Adipose tissue (tissue), 3 donors: ENCODE measurements at regions not wholly inside any gene's neighbourhood (a gene's known extent, or its start where the extent isn't known, plus 50 kb on each side); places are given as distances from the start of the nearest gene placed in this dataset.

Experiments
- H3K27ac ChIP-seq: one replicate; pipeline ENCODE4 v1.5.1; 2013; ENCODE audit warnings: low read depth, low read length
- WGBS, 3 donors: extraction: QIAGEN DNeasy Blood & Tissue Kit; methylation state at CpG; one replicate each; pipeline ENCODE4 v1.1.7; 2013; 5-methylcytosine and 5-hydroxymethylcytosine counted together
- donor health status: healthy with polysubstance abuse.
- donor health status: Bipolar disorder and iron deficiency.
- donor health status: healthy.

DNA sequence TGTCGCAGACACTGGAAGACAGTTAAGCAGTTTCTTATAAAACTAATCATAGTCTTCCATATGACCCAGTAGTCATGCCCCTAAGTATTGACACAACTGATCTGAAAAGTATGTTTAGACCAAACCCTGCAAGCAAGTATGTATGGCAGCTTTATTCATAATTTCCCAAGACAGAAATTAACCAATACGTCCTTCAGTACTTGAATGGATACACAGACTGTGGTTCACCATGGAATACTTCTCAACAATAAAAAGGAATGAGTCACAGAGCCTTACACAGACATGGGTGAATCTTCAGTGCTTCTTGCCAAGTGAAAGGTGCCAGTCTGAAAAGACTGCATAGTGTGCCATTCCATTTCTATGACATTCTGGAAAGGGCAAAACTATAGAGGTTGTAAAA lies 50.2 kb upstream of the AKR1E2 start:
- WGBS, 3 donors = 93 to 98% (median 93%) methylated on average over 2 of the region's 2 CpGs
- no peak overlapping the region for H3K27ac ChIP-seq

DNA sequence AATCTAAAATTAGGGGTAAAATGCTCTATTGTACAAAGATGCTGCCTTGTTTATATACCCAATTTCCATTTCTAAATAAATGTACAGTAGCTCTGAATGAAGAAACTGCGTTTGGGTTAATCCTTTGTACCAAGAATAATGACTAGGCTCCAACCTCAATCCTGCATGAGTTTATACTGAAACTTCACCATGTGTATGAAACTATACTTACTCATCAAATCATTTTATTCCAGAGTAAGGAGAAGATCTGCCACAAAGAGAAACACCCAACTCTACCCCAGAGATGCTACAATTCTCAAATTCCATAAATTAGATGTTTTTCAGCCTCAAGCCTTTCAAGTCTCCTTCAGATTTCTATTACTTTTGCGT lies 53.8 kb upstream of the AKR1E2 start:
- 86 to 91% (median 90%) methylated on average over 2 of the region's 2 CpGs for WGBS, 3 donors
- no peak overlapping the region for H3K27ac ChIP-seq

DNA sequence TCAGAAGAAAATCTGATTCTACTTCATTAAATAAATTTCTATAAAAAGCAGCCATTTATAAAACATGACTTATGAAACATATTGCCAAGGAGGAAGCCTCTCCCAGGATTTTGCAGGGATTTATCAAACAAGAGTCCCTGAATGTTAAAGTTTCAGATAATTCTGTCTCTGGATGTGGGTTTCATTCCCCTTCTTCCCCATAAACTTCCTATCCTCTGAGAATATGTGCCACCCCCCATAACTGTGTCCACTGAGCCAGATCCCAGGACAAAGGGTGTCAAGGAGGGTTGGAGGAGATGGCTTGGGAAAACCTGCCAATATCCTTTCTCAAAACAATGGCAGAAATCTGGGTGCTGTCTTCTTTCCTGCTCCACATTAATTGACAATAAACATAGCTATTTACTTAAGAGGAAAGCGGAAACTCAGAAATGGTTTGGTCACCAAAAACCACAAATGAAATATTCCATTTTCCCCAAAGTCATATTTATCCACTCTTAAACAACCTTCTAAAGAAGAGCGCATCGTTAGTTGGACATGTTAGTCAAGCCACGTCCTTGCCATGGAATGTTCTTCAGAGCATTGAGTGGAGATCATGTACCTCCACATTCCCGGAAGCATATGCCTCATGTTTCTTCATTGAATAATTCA lies 54.3 kb upstream of the AKR1E2 start:
- H3K27ac ChIP-seq = no peak overlapping the region
- WGBS, 3 donors = 76 to 86% (median 85%) methylated on average over 5 of the region's 5 CpGs

DNA sequence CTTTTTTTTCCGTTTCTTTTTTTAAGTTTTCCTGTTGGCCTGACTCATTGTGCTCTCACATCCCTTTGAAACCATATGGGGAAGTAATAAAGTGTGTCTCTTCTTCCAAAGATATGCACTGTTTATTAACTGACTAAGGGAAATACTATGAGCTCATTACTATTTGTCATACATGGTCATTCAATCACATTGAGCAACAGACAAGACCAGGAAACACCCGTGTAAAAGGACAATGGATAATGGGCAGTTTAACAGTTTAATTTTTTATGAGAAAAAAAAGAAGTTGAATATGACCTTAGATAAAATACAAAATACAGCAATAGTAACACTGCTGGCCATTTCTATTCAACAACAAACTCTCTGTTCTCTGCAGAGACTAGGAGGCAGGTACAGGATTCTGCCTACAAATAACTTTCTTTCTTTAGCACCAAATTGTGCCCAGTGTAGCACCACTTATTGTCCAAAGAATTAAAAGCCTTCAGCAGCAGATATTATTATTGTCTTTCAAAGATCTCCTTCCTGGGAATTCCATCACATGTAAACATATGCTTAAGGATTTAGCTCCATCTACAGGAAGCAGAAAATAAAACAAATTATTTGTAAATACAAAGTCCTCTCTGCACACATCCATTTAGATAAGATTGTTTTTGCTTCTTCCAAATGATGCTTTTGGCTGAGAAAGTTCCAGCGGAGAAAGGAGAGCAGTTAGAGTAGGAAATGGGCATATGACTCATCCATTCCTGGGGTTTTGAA lies 55.0 kb upstream of the AKR1E2 start:
- no peak overlapping the region for H3K27ac ChIP-seq
- 8 to 16% (median 16%) methylated on average over 3 of the region's 3 CpGs for WGBS, 3 donors

DNA sequence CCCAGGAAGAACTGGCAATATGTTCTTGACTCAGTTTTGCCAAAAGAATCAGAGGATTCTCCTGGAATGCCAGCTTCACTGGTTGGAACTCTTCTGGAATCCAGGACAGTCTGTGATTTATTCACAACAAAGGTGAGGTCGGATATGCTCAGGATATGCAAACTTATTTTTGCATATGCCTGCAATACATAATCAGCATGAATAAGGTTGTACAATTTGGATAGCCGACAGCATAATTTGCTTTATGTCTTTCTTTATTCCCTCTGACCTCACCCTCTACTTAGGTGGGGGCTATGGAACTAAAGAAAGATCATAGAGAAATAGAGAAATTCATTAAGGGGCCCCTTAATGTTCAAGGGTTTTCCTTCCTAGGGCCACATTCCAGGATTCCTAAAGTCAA lies 57.6 kb upstream of the AKR1E2 start:
- H3K27ac ChIP-seq = no peak overlapping the region
- WGBS, 3 donors = 80 to 84% (median 81%) methylated on average over 2 of the region's 2 CpGs

DNA sequence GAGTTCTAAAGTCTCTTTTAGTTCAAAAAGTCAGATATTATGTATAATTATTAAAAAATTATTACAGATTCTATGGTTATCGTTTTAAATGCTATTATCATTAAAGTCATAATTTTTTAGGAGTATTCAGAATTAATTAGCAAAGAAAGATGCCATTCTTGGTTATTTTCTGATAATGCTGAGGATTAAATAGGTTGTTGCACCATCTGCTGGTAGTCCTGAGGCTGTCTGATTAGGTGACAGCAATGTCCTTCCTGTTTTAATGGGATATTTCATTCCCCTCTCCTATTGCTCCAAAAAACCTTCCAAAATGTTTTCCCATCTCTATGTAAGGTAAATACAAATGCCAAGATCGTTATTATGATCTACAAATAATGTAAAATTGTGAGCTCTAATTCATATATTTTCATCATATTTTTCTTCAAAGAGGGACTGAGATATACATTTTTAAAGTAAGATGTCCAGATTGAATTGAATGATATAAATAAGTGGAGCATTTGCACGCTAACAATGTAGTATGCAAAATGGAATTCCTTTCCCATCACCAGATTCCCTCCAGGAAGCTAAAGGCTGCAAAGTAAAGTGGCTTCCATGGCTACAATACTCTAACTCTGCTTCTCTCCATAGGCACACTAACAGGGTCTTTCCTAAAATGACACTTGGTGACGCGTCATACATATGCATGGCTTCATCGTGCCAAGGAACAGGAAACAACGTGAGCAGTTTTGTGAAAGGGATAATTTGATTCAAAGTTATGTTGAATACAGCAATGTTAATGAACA lies 58.8 kb upstream of the AKR1E2 start:
- 47 to 50% (median 48%) methylated on average over 7 of the region's 7 CpGs for WGBS, 3 donors
- H3K27ac ChIP-seq = no peak overlapping the region

DNA sequence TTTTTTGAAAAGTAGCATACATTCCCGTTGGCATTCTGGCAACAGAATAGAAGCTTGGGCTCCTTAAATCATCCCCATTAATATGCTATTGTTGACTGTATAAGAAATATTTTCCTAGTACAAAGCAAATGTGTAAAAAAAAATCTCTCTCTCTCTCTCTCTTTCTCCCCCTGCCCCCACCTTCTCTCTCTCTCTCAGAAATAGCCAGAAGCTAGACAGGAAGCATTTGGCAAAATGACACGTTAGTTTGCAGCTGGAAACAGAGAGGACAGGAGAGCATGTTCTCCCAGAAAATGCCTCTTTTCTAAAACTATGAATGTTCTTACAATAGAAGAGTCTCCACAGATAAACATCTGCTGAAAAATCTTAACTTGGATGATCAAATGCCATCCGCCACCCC lies 59.6 kb upstream of the AKR1E2 start:
- WGBS, 3 donors = 56 to 68% (median 63%) methylated on average over 3 of the region's 3 CpGs
- H3K27ac ChIP-seq = no peak overlapping the region

DNA sequence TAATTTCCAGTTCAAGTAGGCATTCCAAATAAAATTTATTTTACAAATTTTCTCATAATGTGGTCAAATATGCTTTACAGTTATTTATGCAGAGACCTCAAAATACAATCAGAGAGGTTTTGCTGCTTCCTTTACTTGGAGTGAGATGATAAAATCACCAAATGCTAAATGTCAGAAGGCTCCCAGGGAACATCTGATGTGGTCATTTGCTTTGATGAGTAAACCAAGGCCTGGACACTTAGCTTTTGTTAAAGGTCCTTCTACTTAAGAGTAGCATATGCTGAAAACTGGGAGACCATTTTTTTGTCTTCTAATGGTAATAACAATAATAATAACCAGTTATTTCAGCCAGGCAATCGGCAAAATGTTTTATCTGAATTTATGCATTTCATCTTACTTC lies 60.6 kb upstream of the AKR1E2 start:
- 93 to 94% (median 93%) methylated on average over 1 of the region's 1 CpG for WGBS, 3 donors
- H3K27ac ChIP-seq = no peak overlapping the region

DNA sequence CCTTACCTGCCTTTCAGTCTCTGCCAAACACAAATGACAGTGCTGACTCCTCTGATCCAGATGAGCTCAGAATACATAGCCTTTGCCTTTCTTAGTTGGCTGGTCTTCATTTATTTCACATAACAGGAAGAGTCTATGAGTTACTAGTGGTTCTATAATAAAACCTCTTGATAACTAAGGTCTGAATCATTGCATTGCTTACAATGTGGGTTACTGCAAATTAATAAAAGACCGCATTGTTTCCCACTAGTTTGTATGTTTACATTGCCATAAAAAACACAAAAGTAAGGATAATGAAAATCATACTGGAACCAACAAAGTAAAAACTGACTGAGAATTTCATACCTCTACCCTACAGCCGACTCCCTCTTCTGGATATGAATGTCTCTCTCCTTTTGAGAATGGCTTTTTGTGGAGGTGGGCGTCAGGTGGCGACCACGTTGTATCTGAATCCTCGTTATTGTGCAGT lies 62.0 kb upstream of the AKR1E2 start:
- 82 to 94% (median 92%) methylated on average over 6 of the region's 6 CpGs for WGBS, 3 donors
- no peak overlapping the region for H3K27ac ChIP-seq

DNA sequence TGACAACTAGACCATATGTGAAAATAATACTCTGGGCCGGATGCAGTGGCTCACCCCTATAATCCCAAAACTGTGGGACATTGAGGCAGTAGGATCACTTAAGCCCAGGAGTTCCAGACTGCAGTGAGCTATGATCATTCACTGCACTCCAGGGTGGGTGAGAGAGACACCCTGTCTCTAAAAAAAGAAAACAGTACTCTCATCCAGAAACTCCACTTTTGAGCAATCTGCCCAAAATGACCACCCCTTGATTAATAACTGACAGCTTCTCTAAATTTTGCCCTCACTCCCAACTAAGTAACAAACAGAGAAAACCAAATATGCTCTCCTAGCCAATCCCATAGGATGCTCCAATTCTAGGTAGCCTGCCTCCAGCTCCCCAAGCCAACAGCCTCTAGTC lies 62.5 kb upstream of the AKR1E2 start:
- WGBS, 3 donors = 77 to 94% (median 88%) methylated on average over 1 of the region's 1 CpG

DNA sequence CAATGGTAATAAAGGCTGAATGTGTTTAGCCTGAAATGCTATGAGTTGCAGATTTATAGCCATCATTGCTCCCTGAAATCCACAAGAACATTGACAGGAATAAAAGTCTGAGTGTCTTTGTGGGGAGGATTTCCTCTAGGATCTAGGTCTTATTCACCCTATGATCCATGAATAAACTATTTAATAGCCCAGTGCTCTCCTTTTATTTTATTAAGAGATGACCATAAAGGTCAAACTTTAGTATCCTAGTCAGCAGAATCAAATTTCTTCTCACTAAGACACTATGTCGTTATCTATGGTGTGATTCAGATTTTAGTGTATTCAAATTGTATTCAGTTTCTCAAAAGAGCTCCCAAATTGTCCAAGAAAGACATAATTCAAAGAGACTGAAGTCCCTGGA lies 67.8 kb upstream of the AKR1E2 start:
- WGBS, 3 donors = 78 to 92% (median 83%) methylated on average over 1 of the region's 1 CpG
- no peak overlapping the region for H3K27ac ChIP-seq

More for the DNA sequence above, 62.5 kb upstream of the AKR1E2 start:
- no peak overlapping the region for H3K27ac ChIP-seq

DNA sequence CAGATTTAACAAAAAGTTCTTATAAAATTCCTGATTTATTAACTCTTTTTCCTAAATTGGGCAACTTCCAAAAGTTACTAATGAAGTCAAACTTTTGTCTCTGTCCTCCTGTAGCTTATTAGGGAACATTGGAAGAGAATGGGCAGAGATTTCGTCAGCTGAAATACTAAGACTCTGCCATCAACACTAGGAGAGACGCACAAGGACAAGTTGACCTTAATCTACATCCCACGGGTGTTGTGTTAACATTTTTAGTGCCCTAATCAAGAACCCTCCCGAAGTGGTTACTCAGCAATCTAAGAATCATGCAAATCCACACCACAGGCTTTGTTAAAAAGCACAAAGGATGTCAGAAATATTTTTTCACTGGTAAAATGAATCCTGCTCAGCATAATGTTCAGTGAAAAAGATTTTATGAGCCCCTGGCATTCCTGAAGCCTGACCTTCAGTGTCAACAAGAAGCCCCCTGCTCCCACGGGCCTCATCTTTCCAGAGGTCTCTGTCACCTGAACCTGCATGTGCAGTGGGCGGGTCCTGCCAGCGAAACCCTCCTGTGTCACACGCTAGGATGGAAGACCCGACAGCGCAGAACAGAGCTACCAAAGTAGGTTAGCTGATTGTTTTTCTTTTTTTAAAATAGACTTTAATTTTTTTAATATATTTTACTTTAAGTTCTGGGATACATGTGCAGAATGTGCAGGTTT lies 70.6 kb upstream of the AKR1E2 start:
- 73 to 80% (median 77%) methylated on average over 10 of the region's 10 CpGs for WGBS, 3 donors

DNA sequence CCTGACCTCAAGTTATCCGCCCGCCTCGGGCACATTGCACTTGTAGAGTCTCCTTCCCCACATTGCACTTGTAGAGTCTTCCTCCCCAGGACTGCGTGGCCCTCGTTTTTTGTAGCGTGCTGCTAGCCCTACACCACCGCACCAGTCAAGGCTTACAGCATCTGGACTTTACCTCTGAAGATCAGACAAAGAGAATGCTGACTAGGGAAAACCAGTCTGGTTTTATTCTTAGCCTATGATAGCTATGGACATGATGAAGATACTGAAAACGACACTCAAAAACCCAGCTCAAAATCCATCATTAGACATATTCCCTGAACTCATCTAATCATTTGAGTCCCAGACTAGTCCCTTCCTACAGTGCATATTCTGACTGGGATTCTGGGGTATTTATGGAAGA lies 71.9 kb upstream of the AKR1E2 start:
- no peak overlapping the region for H3K27ac ChIP-seq
- WGBS, 3 donors = 92 to 97% (median 92%) methylated on average over 5 to 8 of the region's 8 CpGs

More for the DNA sequence above, 70.6 kb upstream of the AKR1E2 start:
- no peak overlapping the region for H3K27ac ChIP-seq

DNA sequence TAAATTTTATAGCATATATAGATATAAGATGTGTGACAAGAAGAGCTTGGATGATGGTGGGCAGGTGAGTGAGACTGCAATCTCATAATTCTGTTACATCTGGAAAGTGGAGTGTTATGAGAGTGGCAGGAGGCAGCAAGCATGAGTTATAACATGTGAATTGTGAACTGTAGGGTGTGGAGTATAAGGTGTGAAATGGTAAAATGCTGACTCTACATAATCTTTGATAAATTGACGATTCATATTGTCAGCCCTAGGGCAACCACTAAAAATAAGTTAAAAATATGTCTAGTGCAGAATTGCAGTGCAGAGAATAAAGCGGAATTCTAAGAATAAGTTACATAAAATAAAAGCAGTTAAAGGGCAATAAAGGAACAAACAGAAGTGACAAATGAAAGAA lies 74.8 kb upstream of the AKR1E2 start:
- no peak overlapping the region for H3K27ac ChIP-seq
- WGBS, 3 donors = 77 to 93% (median 88%) methylated on average over 2 of the region's 2 CpGs

DNA sequence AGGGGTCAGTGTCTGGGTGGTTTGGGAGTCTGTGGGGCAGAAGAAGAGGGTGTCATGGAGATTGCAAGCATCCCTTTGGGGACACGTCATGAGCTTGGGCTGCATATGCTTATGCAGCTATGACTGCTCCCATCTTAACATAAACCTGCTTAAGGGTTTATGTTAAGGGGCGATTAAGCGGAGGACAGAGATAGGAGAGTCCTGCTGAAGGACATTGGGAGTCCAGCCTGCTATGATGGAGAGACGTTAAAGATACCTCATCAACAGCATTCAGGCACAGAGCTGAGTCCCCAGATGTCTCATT lies 76.8 kb upstream of the AKR1E2 start:
- WGBS, 3 donors = 83 to 94% (median 94%) methylated on average over 4 of the region's 4 CpGs
- no peak overlapping the region for H3K27ac ChIP-seq

DNA sequence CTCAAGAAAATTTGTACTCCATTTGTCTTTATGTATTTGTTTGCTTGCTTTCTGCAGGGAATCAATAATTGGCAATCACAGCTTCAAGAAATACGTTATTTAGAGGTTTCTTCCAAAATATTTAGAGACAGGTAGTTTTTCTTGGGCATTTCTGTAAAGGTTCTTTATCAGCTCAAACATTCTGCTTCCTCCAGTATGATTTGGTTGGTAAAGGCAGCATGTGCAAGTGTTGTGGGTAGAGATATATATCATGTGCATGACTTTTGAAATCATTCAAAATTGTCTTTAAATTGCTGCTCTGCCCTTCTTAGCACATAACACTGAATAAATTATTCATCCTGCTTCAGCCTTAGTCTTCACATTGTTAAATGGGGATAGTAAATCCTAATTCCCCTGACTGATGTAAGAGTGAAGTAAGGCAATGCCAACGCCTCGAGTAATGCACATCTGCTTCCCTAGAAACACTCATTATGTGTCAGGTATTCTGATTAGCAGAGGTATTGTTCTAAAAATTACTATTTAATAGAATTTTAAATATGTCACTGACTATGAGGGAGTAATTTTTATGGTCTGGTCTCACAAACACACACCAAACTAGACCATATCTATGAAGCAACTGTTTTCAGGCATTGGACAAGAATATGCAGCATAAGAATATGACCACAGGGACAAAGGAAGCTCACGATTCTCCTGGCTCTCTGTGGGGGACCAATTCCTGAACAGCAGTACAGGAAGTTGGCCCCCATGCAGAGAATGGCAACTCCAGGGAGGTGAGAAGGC lies 77.3 kb upstream of the AKR1E2 start:
- WGBS, 3 donors = 47 to 71% (median 69%) methylated on average over 4 of the region's 4 CpGs

DNA sequence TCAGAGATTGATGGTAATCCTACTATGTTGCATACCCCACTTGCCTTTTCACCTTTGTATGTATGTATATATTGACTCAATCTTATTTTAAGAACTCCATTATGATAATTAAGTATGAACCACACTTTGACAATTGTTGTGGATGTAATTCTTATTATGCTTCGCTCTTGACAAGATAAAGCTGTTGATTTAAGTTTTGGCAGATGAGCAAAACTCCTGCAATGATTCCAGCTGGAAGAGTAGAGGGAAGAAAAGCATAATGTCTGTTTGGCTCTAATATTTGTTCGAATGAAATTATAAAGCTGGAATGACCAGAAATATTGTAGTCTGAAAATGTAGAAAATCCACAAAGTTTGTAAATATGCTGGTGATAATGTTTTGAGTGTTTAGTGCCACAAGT lies 83.8 kb upstream of the AKR1E2 start:
- 54 to 56% (median 55%) methylated on average over 2 of the region's 2 CpGs for WGBS, 3 donors
- no peak overlapping the region for H3K27ac ChIP-seq

More for the DNA sequence above, 77.3 kb upstream of the AKR1E2 start:
- no peak overlapping the region for H3K27ac ChIP-seq

DNA sequence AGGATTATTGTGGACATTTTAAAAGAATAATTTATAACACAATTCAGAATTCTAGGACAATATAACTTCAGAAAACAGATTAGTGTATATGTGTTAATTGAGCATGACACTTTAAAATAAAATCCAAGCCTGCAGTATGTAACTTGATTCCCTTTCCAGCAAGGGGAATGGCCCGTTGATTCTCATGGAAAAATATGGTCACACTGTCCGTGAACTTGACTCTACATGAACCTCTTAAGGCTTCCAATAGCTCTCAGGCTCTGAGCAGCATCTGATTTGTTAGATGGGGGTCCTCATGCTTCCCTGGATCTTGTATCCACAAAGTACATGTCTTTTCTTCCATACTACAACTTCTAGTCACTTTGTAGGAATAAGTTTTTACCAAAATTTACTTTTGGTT lies 85.5 kb upstream of the AKR1E2 start:
- H3K27ac ChIP-seq = no peak overlapping the region
- WGBS, 3 donors = 62 to 70% (median 68%) methylated on average over 2 of the region's 2 CpGs
